ENCODE measurements at regions not wholly inside any gene's neighbourhood (a gene's known extent, or its start where the extent isn't known, plus 50 kb on each side); places are given as distances from the start of the nearest gene placed in this dataset.
"Not testable (repeated sequence)": the region's sequence is repeated elsewhere in the genome, so short reads cannot be mapped to it uniquely, and the experiment has no call there.

DNA sequence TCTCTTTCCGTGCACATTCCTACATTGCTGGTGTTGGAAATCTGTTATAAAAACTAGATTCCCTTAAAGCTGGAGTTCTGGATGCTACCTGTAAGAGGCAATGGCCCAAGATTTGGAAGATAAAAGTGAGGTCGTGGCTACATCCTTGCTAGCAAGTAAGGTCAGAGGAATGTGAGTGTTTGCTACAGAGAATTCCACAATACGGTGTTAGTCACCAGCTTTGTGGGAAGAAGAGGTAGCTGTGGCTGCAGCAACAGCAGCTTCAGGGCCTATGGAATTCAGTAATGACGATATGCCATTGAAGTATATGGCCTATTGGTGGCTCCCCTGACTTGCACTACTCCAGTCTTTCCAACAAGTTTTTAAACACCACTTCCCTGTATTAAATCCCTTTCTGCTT is 227.7 kb upstream of the TMEM260 start:
- DNase-seq (ENCODE audit: extremely low spot score): no peak
- ChIA-PET POLR2A (no interaction called here), CTCF (interaction anchor here (2.6 kb wide), 1 partner anchor 14 kb away, joined by 7 read pairs; no protein-coding TSS in a partner anchor)
- TF ChIP-seq, protein P1, sequence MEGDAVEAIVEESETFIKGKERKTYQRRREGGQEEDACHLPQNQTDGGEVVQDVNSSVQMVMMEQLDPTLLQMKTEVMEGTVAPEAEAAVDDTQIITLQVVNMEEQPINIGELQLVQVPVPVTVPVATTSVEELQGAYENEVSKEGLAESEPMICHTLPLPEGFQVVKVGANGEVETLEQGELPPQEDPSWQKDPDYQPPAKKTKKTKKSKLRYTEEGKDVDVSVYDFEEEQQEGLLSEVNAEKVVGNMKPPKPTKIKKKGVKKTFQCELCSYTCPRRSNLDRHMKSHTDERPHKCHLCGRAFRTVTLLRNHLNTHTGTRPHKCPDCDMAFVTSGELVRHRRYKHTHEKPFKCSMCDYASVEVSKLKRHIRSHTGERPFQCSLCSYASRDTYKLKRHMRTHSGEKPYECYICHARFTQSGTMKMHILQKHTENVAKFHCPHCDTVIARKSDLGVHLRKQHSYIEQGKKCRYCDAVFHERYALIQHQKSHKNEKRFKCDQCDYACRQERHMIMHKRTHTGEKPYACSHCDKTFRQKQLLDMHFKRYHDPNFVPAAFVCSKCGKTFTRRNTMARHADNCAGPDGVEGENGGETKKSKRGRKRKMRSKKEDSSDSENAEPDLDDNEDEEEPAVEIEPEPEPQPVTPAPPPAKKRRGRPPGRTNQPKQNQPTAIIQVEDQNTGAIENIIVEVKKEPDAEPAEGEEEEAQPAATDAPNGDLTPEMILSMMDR (IDR thresholded peaks at IDR 0.05; ENCODE audit: control extremely low read depth, extremely low read depth, low read depth, missing control alignments): no peak

DNA sequence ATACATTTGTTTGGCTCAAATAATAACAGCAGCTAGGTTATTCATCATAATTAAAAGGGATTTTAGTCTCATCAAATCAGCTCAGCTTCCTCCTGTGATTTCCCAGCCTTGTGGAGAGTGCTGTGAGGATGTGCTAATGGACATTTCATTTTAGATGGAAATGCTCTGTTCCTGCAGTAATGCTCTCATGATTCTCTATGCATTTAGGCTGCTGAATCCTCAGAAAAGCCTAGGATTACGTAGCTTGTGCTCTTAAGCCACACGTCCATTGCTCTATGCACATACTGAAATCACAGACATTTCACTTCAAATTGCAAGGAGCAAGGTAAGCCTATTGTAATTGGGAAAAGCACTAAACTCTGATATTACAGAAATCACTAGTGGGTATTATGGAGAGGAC is 226.6 kb upstream of the TMEM260 start:
- POLR2A ChIA-PET: no interaction called here
- CTCF ChIA-PET: interaction anchor here (1.4 to 2.6 kb wide), 2 partner anchors 7 to 15 kb away, joined by 3 to 7 read pairs; no protein-coding TSS in a partner anchor
- TF ChIP-seq, protein P1 (IDR thresholded peaks at IDR 0.05; ENCODE audit: control extremely low read depth, extremely low read depth, low read depth, missing control alignments): no peak
- DNase-seq (ENCODE audit: extremely low spot score): no peak

DNA sequence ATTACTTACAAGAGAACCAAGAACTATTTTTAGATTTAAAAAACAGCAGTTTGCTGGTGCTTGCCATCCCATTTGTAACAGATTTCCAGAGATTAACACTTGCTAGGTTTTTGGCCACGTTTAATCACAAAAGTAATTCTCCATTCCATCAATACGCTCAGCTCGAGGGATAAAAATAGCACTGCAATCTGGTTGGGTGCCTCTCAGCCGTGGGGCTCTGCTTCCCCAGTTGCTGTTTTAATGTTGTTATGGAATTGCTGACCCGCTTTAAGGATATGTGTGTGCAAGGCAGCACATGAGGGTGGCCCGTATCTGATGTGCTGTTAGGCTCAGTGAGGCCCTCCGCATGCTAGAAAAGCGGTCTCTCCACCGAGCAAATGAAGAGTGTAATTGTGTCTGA is 222.2 kb upstream of the TMEM260 start:
- ChIA-PET CTCF (interaction anchor here (1.2 kb wide), 1 partner anchor 17 kb away, joined by 3 read pairs; no protein-coding TSS in a partner anchor), POLR2A (no interaction called here)
- TF ChIP-seq, protein P1 (IDR thresholded peaks at IDR 0.05; ENCODE audit: control extremely low read depth, extremely low read depth, low read depth, missing control alignments): no peak
- no peak for DNase-seq (ENCODE audit: extremely low spot score)

DNA sequence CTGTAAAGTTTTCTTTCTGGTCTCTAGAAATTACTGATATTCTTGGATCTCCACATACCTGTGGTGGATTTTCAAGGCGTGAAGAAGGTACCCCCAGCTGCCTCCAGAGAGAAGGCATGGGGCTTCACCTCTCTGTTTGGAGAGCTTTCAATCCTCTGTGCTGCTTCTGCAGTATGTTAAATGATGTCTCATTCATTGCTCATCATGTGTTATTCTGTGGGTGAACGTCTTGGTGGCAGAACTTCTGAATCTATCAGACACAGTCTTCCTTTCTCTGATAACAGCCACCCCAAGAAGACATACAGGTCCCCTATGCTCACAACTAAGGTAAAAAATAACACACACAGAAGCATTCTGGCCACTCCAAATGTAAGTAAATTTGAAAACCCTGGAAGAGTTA is 221.3 kb upstream of the TMEM260 start:
- DNase-seq (ENCODE audit: extremely low spot score): no peak
- POLR2A ChIA-PET: no interaction called here
- CTCF ChIA-PET: interaction anchor here (1.1 kb wide), 1 partner anchor 9 kb away, joined by 3 read pairs; no protein-coding TSS in a partner anchor

DNA sequence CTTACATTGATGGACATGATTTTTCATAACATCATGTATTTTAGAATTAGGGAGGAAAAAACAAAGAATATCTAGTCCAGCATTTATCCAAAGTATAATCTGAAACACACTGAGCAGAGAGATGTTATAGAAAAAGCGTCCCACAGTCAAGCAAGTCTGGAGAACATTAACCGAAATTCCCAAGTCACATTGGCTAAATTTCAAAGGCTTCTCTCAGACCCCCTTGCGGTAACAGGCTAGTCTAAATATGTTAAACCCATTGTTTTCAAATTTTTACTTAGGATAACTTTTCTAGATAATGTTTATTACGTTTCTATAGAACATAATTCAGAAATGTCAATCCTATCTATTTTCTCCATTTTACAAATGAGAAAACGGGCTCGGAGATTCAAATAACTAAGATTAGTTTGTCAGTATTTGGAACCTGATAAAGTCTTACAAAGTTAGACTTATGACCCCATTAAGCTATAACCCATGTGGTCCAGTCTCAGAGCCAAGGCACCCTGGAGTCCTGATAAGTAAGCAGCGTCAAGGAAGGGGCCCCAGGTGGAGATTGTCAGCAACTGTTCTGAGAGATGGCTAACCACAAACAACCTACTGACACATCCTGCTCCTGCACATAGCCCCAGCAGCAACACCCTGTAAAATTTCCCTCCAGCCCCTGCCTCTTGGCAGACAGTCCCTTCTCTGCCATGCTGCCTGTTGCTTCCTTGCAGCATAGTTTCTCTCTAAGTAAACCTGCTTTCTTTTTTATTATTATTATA is 220.6 kb upstream of the TMEM260 start:
- no peak for DNase-seq (ENCODE audit: extremely low spot score)
- ChIA-PET CTCF (interaction anchor here (1.1 kb wide), 1 partner anchor 9 kb away, joined by 3 read pairs; no protein-coding TSS in a partner anchor), POLR2A (no interaction called here)
- TF ChIP-seq, protein P1 (IDR thresholded peaks at IDR 0.05; ENCODE audit: control extremely low read depth, extremely low read depth, low read depth, missing control alignments): no peak

More for the DNA sequence above, 221.3 kb upstream of the TMEM260 start:
- TF ChIP-seq, protein P1 (IDR thresholded peaks at IDR 0.05; ENCODE audit: control extremely low read depth, extremely low read depth, low read depth, missing control alignments): no peak

DNA sequence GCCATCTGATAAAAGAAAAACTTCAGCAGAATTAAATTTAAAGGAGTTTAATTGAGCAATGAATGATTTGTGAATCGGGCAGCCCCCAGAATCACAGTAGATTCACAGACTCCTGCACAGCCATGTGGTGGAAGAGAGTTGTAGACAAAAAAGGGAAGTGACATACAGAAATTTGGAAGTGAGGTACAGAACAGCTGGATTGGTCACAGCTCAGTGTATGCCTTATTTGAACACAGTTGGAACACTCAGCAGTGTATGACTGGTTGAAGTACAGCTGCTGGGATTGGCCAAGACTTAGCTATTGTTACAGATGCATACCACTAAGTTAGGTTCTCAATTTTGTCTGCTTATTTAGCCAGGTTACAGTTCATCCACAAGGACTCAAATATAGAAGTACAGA is 213.9 kb upstream of the TMEM260 start:
- POLR2A ChIA-PET; DNase-seq (ENCODE audit: extremely low spot score); CTCF ChIA-PET: not testable (repeated sequence)

DNA sequence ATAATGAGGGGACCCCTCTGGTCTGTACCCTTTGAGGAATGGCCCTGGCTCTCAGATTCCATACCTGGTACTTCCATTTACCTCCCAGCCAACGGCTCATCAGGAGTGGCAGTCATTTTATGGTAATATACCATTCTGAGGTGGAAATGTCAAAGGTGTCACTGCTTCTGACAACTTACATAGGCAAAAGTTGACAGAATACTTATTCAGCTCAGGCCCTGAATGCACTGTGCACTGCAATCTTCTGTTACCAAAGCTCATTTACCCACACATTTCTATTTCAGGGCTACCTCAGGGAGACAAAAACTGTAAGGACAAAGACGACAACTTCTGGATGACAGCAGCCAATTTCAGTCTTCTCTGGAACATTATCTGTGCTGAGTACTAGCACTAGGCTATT is 212.2 kb upstream of the TMEM260 start:
- DNase-seq (ENCODE audit: extremely low spot score): no peak
- ChIA-PET POLR2A (no interaction called here), CTCF (interaction anchor here (0.6 to 1.0 kb wide), 3 partner anchors 8 to 13 kb away, joined by 3 read pairs; no protein-coding TSS in a partner anchor)
- TF ChIP-seq, protein P1 (IDR thresholded peaks at IDR 0.05; ENCODE audit: control extremely low read depth, extremely low read depth, low read depth, missing control alignments): no peak

Measured in GM10248 (cell line).